OCI-LY7 (cell line): ENCODE measurements at regions not wholly inside any gene's neighbourhood (a gene's known extent, or its start where the extent isn't known, plus 50 kb on each side); places are given as distances from the start of the nearest gene placed in this dataset.

Experiments
- CTCF ChIP-seq: fragments of 200-600 bp; sonication (generic); conservative IDR thresholded peaks from 2 replicates; pipeline ENCODE4 v1.5.1; 2014; ENCODE audit warnings: mild to moderate bottlenecking, antibody characterized with exemption, low read length, moderate library complexity, mixed read lengths
- EZH2phosphoT487 ChIP-seq: fragments of 200-600 bp; sonication (generic); IDR thresholded peaks from 2 replicates; pipeline ENCODE4 v1.6.1; 2018; ENCODE audit warnings: low read depth, borderline replicate concordance, mild to moderate bottlenecking, mixed run types, antibody characterized with exemption, low read length, moderate library complexity, mixed read lengths

GRCh38 chr6:23532227-23532626, 593.8 kb upstream of the NRSN1 start:
- TF ChIP-seq CTCF (no peak), EZH2phosphoT487 (no peak)
